SK-N-SH treated with all-trans-retinoic acid at 6 μM for 48 hours (cell line): ENCODE measurements at regions not wholly inside any gene's neighbourhood (a gene's known extent, or its start where the extent isn't known, plus 50 kb on each side); places are given as distances from the start of the nearest gene placed in this dataset.

ENCODE experiments used
- ATAC-seq: fragments of 200-7000 bp; cut with Tn5 transposase; 3 replicates; pipeline ENCODE4 v1.9.1; 2020; ENCODE audit warnings: mild to moderate bottlenecking, moderate library complexity
- ARNTL ChIP-seq: fragments of 450-650 bp; formaldehyde crosslinking; IDR thresholded peaks from 2 replicates; pipeline ENCODE4 v1.5.0; 2020; ENCODE audit warnings: low read depth, mild to moderate bottlenecking, moderate library complexity, borderline replicate concordance
- BACH2 ChIP-seq: fragments of 250-450 bp; sonication (Bioruptor Pico); IDR thresholded peaks from 2 replicates; pipeline ENCODE4 v1.9.0; 2021; ENCODE audit warnings: mild to moderate bottlenecking, borderline replicate concordance
- CREB5 ChIP-seq: fragments of 250-450 bp; sonication (Bioruptor Pico); IDR thresholded peaks from 2 replicates; pipeline ENCODE4 v1.5.1; 2020; ENCODE audit warnings: low read depth, mild to moderate bottlenecking, moderate library complexity
- CSDC2 ChIP-seq: fragments of 250-450 bp; sonication (Bioruptor Pico); IDR thresholded peaks from 2 replicates; pipeline ENCODE4 v1.5.0; 2020; ENCODE audit warnings: mild to moderate bottlenecking, moderate library complexity
- CSRNP3 ChIP-seq: fragments of 250-450 bp; sonication (Bioruptor Pico); IDR thresholded peaks from 2 replicates; pipeline ENCODE4 v1.5.1; 2021; ENCODE audit warnings: mild to moderate bottlenecking, moderate library complexity
- ESRRG ChIP-seq: fragments of 250-450 bp; sonication (Bioruptor Pico); IDR thresholded peaks from 2 replicates; pipeline ENCODE4 v1.6.1; 2021; ENCODE audit warnings: mild to moderate bottlenecking
- GLIS3 ChIP-seq: fragments of 250-450 bp; sonication (Bioruptor Pico); IDR thresholded peaks from 2 replicates; pipeline ENCODE4 v1.5.0; 2020; ENCODE audit warnings: mild to moderate bottlenecking, moderate library complexity
- ISL1 ChIP-seq: fragments of 250-450 bp; sonication (Bioruptor Pico); IDR thresholded peaks from 2 replicates; pipeline ENCODE4 v2.1.2; 2022; ENCODE audit warnings: mild to moderate bottlenecking, moderate library complexity
- OSR1 ChIP-seq: fragments of 250-450 bp; sonication (Bioruptor Pico); IDR thresholded peaks from 2 replicates; pipeline ENCODE4 v1.8.0; 2022; ENCODE audit warnings: moderate library complexity, mild to moderate bottlenecking, inconsistent platforms
- PATZ1 ChIP-seq: fragments of 250-450 bp; sonication (Bioruptor Pico); IDR thresholded peaks from 2 replicates; pipeline ENCODE4 v1.8.0; 2020; ENCODE audit warnings: mild to moderate bottlenecking, moderate library complexity, borderline replicate concordance
- PPARA ChIP-seq: fragments of 250-450 bp; sonication (Bioruptor Pico); IDR thresholded peaks from 2 replicates; pipeline ENCODE4 v1.5.0; 2020; ENCODE audit warnings: mild to moderate bottlenecking, borderline replicate concordance
- RARB ChIP-seq: fragments of 250-450 bp; sonication (Bioruptor Pico); IDR thresholded peaks from 2 replicates; pipeline ENCODE4 v1.8.0; 2021; ENCODE audit warnings: mild to moderate bottlenecking, moderate library complexity
- SNAI2 ChIP-seq: fragments of 250-450 bp; sonication (Bioruptor Pico); IDR thresholded peaks from 2 replicates; pipeline ENCODE4 v1.5.0; 2020; ENCODE audit warnings: mild to moderate bottlenecking, moderate library complexity
- TCF4 ChIP-seq: fragments of 250-450 bp; sonication (Bioruptor Pico); IDR thresholded peaks from 2 replicates; pipeline ENCODE4 v1.8.0; 2021; ENCODE audit warnings: mild to moderate bottlenecking, moderate library complexity, borderline replicate concordance
- TOX ChIP-seq: fragments of 250-450 bp; sonication (Bioruptor Pico); IDR thresholded peaks from 2 replicates; pipeline ENCODE4 v1.8.0; 2021; ENCODE audit warnings: mild to moderate bottlenecking, moderate library complexity, borderline replicate concordance
- TSHZ2 ChIP-seq: fragments of 250-450 bp; sonication (Bioruptor Pico); IDR thresholded peaks from 2 replicates; pipeline ENCODE4 v1.5.0; 2020; ENCODE audit warnings: mild to moderate bottlenecking, moderate library complexity
- ZC3H10 ChIP-seq: fragments of 250-450 bp; sonication (Bioruptor Pico); IDR thresholded peaks from 2 replicates; pipeline ENCODE4 v1.5.1; 2021; ENCODE audit warnings: mild to moderate bottlenecking, moderate library complexity
- ZFP3 ChIP-seq: fragments of 250-450 bp; sonication (Bioruptor Pico); IDR thresholded peaks from 2 replicates; pipeline ENCODE4 v1.5.0; 2020; ENCODE audit warnings: mild to moderate bottlenecking, moderate library complexity
- ZNF565 ChIP-seq: fragments of 450-650 bp; formaldehyde crosslinking; conservative IDR thresholded peaks from 2 replicates; pipeline ENCODE4 v1.5.0; 2020; ENCODE audit warnings: low read depth, mild to moderate bottlenecking, moderate library complexity
- ZNF70 ChIP-seq: fragments of 450-650 bp; formaldehyde crosslinking; IDR thresholded peaks from 2 replicates; pipeline ENCODE4 v1.5.0; 2020; ENCODE audit warnings: mild to moderate bottlenecking, moderate library complexity
- ZNF8 ChIP-seq: fragments of 450-650 bp; formaldehyde crosslinking; IDR thresholded peaks from 2 replicates; pipeline ENCODE4 v1.5.0; 2020; ENCODE audit warnings: mild to moderate bottlenecking, moderate library complexity

- TF ChIP-seq TSHZ2 (CRISPR knock-in tag) (no peak), ZNF70 (no peak), ISL1 (CRISPR knock-in tag) (no peak), OSR1 (CRISPR knock-in tag) (no peak), RARB (CRISPR knock-in tag) (no peak), ZNF8 (CRISPR knock-in tag) (no peak)
- TF ChIP-seq, all 23 proteins: peak for 0
Measured at GRCh38 chr21:22263890-22264289, 1265.7 kb downstream of the NCAM2 start (continued).

- TF ChIP-seq TOX (CRISPR knock-in tag) (no peak), RARB (CRISPR knock-in tag) (no peak), ZNF565 (no peak), GLIS3 (no peak), OSR1 (CRISPR knock-in tag) (no peak), CSDC2 (no peak), SNAI2 (CRISPR knock-in tag) (no peak), ESRRG (CRISPR knock-in tag) (no peak), ZC3H10 (CRISPR knock-in tag) (no peak), TSHZ2 (CRISPR knock-in tag) (no peak), ZFP3 (CRISPR knock-in tag) (no peak), PPARA (CRISPR knock-in tag) (no peak), ARNTL (CRISPR knock-in tag) (no peak), TCF4 (CRISPR knock-in tag) (no peak), PATZ1 (CRISPR knock-in tag) (no peak), ISL1 (CRISPR knock-in tag) (no peak), CSRNP3 (CRISPR knock-in tag) (no peak), ZNF8 (CRISPR knock-in tag) (no peak), ZNF70 (no peak)
Measured at GRCh38 chr21:22277341-22277740, 1279.1 kb downstream of the NCAM2 start.

GRCh38 chr21:22278366-22278765 is 1280.2 kb downstream of the NCAM2 start:
- no peak for TF ChIP-seq GLIS3
- TF ChIP-seq ZC3H10 (CRISPR knock-in tag): no peak
- TF ChIP-seq TSHZ2 (CRISPR knock-in tag): no peak
- no peak for TF ChIP-seq PPARA (CRISPR knock-in tag)
- TF ChIP-seq ISL1 (CRISPR knock-in tag): no peak
- no peak for TF ChIP-seq SNAI2 (CRISPR knock-in tag)
- no peak for TF ChIP-seq CSDC2
- TF ChIP-seq BACH2 (CRISPR knock-in tag): no peak
- TF ChIP-seq CREB5: no peak
- TF ChIP-seq OSR1 (CRISPR knock-in tag): no peak
- no peak for TF ChIP-seq RARB (CRISPR knock-in tag)
- no peak for TF ChIP-seq TCF4 (CRISPR knock-in tag)
- ATAC-seq: no peak

More at GRCh38 chr21:22277341-22277740, 1279.1 kb downstream of the NCAM2 start:
- no peak for ATAC-seq
